ENCODE measurements at regions not wholly inside any gene's neighbourhood (a gene's known extent, or its start where the extent isn't known, plus 50 kb on each side); places are given as distances from the start of the nearest gene placed in this dataset.
A peak's percentile ranks its signal among the peaks of the same experiment; 100 is the strongest.
"Not testable (repeated sequence)": the region's sequence is repeated elsewhere in the genome, so short reads cannot be mapped to it uniquely, and the experiment has no call there.

- DNase-seq = no peak
Measured at GRCh38 chr16:62814891-62815290, 778.7 kb upstream of the CDH8 start.

- DNase-seq = no peak
Measured at GRCh38 chr16:62805221-62805857, 769.1 kb upstream of the CDH8 start.

GRCh38 chr16:62794724-62795123 is 758.5 kb upstream of the CDH8 start:
- DNase-seq = no peak

GRCh38 chr16:62780081-62780480 is 743.8 kb upstream of the CDH8 start:
- DNase-seq = not testable (repeated sequence)

- no peak for DNase-seq
Measured at GRCh38 chr16:62764572-62764971, 728.3 kb upstream of the CDH8 start.

- no peak for DNase-seq
Measured at GRCh38 chr16:62760398-62760797, 724.2 kb upstream of the CDH8 start.

- DNase-seq = peak; percentile 90
Measured at GRCh38 chr16:62755938-62756337, 719.7 kb upstream of the CDH8 start.

- DNase-seq = no peak
Measured at GRCh38 chr16:62752854-62753253, 716.6 kb upstream of the CDH8 start.

GRCh38 chr16:62751218-62751617 is 715.0 kb upstream of the CDH8 start:
- DNase-seq = peak; percentile 57

GRCh38 chr16:62741692-62742091 is 705.5 kb upstream of the CDH8 start:
- DNase-seq = no peak

- DNase-seq = no peak
Measured at GRCh38 chr16:62738666-62739460, 702.6 kb upstream of the CDH8 start.

- DNase-seq = no peak
Measured at GRCh38 chr16:62732092-62732491, 695.9 kb upstream of the CDH8 start.

GRCh38 chr16:62724670-62725269 is 688.5 kb upstream of the CDH8 start:
- DNase-seq = not testable (repeated sequence)

GRCh38 chr16:62720651-62721050 is 684.4 kb upstream of the CDH8 start:
- no peak for DNase-seq

- no peak for DNase-seq
Measured at GRCh38 chr16:62717026-62717425, 680.8 kb upstream of the CDH8 start.

- no peak for DNase-seq
Measured at GRCh38 chr16:62715701-62716100, 679.5 kb upstream of the CDH8 start.

- no peak for DNase-seq
Measured at GRCh38 chr16:62712566-62712965, 676.3 kb upstream of the CDH8 start.

GRCh38 chr16:62711797-62712196 is 675.6 kb upstream of the CDH8 start:
- no peak for DNase-seq

GRCh38 chr16:62709794-62710193 is 673.6 kb upstream of the CDH8 start:
- no peak for DNase-seq

GRCh38 chr16:62701426-62701825 is 665.2 kb upstream of the CDH8 start:
- no peak for DNase-seq

- DNase-seq = no peak
Measured at GRCh38 chr16:62700426-62701294, 664.4 kb upstream of the CDH8 start.

- peak; percentile 61 for DNase-seq
Measured at GRCh38 chr16:62692685-62693084, 656.4 kb upstream of the CDH8 start.

GRCh38 chr16:62681819-62682218 is 645.6 kb upstream of the CDH8 start:
- DNase-seq = no peak

Measured in MV-4-11 (cell line).